HG02943 (cell line): ENCODE measurements at regions not wholly inside any gene's neighbourhood (a gene's known extent, or its start where the extent isn't known, plus 50 kb on each side); places are given as distances from the start of the nearest gene placed in this dataset.
"Not testable (repeated sequence)": the region's sequence is repeated elsewhere in the genome, so short reads cannot be mapped to it uniquely, and the experiment has no call there.

Source experiments
- ATAC-seq: cut with Tn5 transposase; IDR thresholded peaks from one replicate; pipeline ENCODE4 v1.9.1; 2021; ENCODE audit warnings: mild to moderate bottlenecking, low read depth, moderate library complexity; ENCODE audit not compliant: unreplicated experiment

- no peak for ATAC-seq
These were observed 1644.7 kb upstream of the C9orf72 start for GRCh38 chr9:29217966-29218365.

- ATAC-seq = no peak
These were observed 1647.4 kb upstream of the C9orf72 start for GRCh38 chr9:29220596-29221251.

GRCh38 chr9:29228558-29228957 lies 1655.3 kb upstream of the C9orf72 start:
- no peak for ATAC-seq

GRCh38 chr9:29230931-29231330 lies 1657.7 kb upstream of the C9orf72 start:
- no peak for ATAC-seq

- no peak for ATAC-seq
These were observed 1659.9 kb upstream of the C9orf72 start for GRCh38 chr9:29233193-29233592.

- ATAC-seq = no peak
These were observed 1668.0 kb upstream of the C9orf72 start for GRCh38 chr9:29241320-29241719.

GRCh38 chr9:29245351-29245750 lies 1672.1 kb upstream of the C9orf72 start:
- ATAC-seq = no peak

- not testable (repeated sequence) for ATAC-seq
These were observed 1697.1 kb upstream of the C9orf72 start for GRCh38 chr9:29270400-29270799.

GRCh38 chr9:29282121-29282520 lies 1708.8 kb upstream of the C9orf72 start:
- no peak for ATAC-seq

GRCh38 chr9:29285818-29286217 lies 1712.5 kb upstream of the C9orf72 start:
- no peak for ATAC-seq

- ATAC-seq = no peak
These were observed 1716.1 kb upstream of the C9orf72 start for GRCh38 chr9:29289365-29289764.

- no peak for ATAC-seq
These were observed 1717.2 kb upstream of the C9orf72 start for GRCh38 chr9:29290516-29290915.

- no peak for ATAC-seq
These were observed 1724.3 kb upstream of the C9orf72 start for GRCh38 chr9:29297592-29297991.

- no peak for ATAC-seq
These were observed 1737.9 kb upstream of the C9orf72 start for GRCh38 chr9:29311221-29311620.

GRCh38 chr9:29312327-29312726 lies 1739.0 kb upstream of the C9orf72 start:
- ATAC-seq = no peak

- ATAC-seq = no peak
These were observed 1746.6 kb upstream of the C9orf72 start for GRCh38 chr9:29319736-29320513.

GRCh38 chr9:29322240-29322639 lies 1749.0 kb upstream of the C9orf72 start:
- no peak for ATAC-seq

- no peak for ATAC-seq
These were observed 1752.6 kb upstream of the C9orf72 start for GRCh38 chr9:29325894-29326293.

- no peak for ATAC-seq
These were observed 1759.5 kb upstream of the C9orf72 start for GRCh38 chr9:29332789-29333188.

GRCh38 chr9:29336281-29336680 lies 1763.0 kb upstream of the C9orf72 start:
- no peak for ATAC-seq

- ATAC-seq = no peak
These were observed 1766.1 kb upstream of the C9orf72 start for GRCh38 chr9:29339387-29339786.

- no peak for ATAC-seq
These were observed 1775.7 kb upstream of the C9orf72 start for GRCh38 chr9:29348999-29349398.
